Fibroblast of the aortic adventitia (primary cell): ENCODE measurements at regions not wholly inside any gene's neighbourhood (a gene's known extent, or its start where the extent isn't known, plus 50 kb on each side); places are given as distances from the start of the nearest gene placed in this dataset.
"Not testable (repeated sequence)": the region's sequence is repeated elsewhere in the genome, so short reads cannot be mapped to it uniquely, and the experiment has no call there.

Experiments used
- DNase-seq: peaks from one replicate; pipeline ENCODE4 v3.0.0-alpha.2; 2010; ENCODE audit warnings: low read depth
- H3K4me3 ChIP-seq: 2 replicates; pipeline ENCODE4 v1.5.1; 2011; ENCODE audit warnings: low read depth, mild to moderate bottlenecking, control low read depth, low read length, moderate library complexity
- CTCF ChIP-seq: IDR thresholded peaks from 2 replicates; pipeline ENCODE4 v1.5.1; 2011; ENCODE audit warnings: mild to moderate bottlenecking, low read length, control low read depth, inconsistent platforms; ENCODE audit not compliant: insufficient read depth

GRCh38 chr5:124021776-124022175 lies 509.8 kb downstream of the CSNK1G3 start:
- H3K4me3 ChIP-seq, result no peak overlapping the region
- DNase-seq, result no peak
- no peak for TF ChIP-seq CTCF

DNA sequence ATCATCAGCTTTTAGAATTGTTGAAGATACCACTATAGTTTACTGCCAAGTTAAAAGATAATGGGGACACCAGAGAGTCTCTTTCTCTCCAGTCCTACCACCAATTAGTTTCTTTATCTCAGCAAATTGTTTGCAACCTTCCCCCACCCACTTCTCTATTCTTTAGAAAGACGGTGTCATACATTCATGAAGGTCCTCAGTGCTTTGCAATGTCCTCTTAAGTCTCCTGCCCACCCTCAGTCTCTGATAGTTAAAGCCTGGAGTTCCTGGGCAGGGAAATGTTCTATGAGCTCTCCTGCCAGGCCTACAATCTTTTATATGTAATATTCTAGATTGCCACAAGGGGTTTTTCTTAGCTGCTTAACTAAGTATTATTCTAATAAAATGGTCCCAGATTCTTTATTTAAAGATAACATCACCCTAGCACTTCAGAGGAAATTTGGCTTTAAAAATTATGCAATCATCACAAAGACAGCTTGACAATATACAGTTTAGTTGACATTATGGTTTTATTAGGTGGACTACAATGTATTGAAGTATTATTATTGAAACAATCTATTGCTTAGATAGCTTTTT lies 509.2 kb downstream of the CSNK1G3 start:
- no peak for TF ChIP-seq CTCF
- no peak for DNase-seq
- H3K4me3 ChIP-seq, result no peak overlapping the region

DNA sequence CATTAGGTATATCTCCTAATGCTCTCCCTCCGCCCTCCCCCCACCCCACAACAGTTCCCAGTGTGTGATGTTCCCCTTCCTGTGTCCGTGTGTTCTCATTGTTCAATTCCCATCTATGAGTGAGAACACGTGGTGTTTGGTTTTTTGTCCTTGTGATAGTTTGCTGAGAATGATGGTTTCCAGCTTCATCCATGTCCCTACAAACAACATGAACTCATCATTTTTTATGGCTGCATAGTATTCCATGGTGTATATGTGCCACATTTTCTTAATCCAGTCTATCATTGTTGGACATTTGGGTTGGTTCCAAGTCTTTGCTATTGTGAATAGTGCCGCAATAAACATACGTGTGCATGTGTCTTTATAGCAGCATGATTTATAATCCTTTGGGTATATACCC lies 505.3 kb downstream of the CSNK1G3 start:
- not testable (repeated sequence) for DNase-seq, H3K4me3 ChIP-seq

DNA sequence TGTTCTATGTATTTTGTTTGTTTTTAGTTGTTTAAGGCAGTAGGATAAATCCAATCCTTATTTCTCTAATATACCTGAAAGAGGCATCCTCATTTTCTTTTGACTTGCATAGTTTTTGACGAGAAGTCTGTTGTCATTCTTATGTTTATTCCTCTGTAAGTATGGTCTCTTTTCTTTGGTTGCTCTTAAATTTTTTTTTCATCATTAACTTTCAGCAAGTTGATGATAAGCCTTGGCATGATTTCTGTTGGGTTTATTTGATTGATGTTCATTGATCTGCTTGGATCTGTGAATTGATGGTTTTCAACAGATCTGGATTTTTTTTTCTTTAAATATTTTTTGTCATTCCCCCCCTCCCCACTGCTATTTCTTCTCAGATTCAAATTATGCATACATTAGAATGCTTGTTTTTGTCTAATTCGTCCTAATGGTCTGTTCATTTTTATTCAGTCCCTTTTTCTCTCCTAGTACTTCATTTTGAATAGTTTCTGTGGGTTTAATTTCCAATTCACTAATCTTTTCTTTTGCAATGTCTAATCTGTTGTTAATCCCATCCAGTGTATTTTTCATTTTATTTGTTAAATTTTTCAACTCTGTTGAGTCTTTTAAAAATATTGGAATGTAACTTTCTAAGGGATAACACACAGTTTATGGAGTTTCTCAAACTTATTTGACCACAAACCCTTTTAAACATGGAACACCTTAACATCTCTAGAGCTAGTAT lies 495.9 kb downstream of the CSNK1G3 start:
- TF ChIP-seq CTCF, result no peak
- H3K4me3 ChIP-seq, result no peak overlapping the region
- no peak for DNase-seq

DNA sequence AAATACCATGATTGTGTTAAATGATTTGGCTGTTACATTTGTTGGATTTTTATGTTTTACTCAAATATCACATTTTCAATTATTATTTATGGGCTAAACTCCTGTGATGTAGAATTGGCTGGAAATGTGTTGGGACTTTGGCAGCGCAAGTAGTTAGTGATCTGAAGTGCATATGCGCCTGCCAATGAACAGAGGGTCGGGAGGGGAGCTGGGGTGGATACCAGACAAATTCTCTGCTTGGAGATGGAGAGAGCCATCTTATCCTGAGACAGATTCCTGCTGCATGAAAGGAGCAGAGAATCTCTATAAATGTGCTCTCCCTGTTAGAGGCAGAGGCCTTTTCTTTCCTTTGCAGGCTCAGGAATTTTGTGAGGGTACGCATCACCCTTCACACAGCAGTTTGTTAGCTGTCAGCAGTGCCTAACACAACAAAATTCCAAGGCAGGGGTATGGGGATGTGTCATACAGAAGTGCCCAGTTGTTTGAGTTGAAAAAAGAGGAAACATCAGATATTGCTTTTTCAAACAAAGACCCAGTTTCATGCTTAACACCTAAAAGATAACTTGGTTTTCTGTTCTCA lies 489.1 kb downstream of the CSNK1G3 start:
- no peak overlapping the region for H3K4me3 ChIP-seq
- no peak for TF ChIP-seq CTCF
- DNase-seq, result no peak

DNA sequence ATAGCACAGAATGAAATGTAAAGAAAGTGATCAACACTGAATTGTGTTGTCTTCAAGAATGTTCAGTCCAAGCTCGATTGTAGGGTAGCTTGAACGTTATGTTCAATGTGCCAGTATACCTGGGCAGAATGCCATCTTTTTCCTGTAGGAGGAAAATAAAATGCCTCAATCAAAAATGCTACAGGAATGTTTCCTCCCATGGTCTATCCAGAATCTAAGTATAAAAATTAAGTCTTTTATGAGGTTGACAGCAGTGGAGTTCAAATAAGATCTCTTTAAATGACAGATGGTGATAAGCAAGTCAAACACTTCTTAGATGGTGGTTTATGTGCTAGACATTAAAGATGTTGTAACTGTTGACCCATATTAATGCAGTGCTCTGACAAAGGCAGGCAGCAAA lies 488.6 kb downstream of the CSNK1G3 start:
- DNase-seq, result no peak
- no peak for TF ChIP-seq CTCF
- H3K4me3 ChIP-seq, result no peak overlapping the region

DNA sequence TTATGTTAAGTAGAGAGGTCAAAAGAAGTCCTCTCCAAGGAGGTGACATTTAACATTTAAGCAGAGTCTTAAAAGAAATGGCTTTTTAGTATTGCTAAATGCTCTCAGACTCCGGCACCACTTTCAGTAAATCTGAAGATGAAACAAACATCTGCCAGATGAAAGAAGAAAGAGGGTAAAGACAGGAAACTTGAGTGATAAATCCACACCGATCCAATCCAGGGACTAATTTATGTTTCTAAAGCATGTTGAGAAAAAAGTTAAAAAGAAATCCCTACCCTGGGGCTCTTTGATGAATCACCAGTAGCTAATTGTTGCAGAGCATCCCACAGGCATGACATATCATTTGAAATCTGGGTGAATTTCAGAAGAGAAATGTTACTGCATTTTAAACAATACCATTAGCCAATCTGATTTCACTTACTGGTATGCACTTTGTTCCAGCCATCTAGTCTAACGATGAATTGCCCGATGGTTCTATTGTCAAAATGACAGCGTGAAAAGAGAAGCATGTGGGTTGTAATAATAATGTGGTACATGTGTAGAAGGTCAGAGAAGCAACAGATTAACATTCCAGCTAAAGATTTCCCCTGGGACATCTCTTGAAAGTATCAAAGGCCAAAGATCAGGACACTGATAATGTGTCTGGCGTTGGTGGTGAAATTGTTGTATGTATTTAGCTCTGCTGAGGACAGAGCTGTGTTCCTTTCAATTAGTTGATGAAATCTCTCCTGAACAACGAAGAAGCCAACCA lies 485.7 kb downstream of the CSNK1G3 start:
- H3K4me3 ChIP-seq, result no peak overlapping the region
- DNase-seq, result peak; percentile 44
- TF ChIP-seq CTCF, result no peak
